WTC11 (cell line): ENCODE measurements at regions not wholly inside any gene's neighbourhood (a gene's known extent, or its start where the extent isn't known, plus 50 kb on each side); places are given as distances from the start of the nearest gene placed in this dataset.

Experiments
- ATAC-seq: fragments of 200-7000 bp; cut with Tn5 transposase; 2 replicates; pipeline ENCODE4 v1.10.0; 2021; ENCODE audit warnings: mild to moderate bottlenecking, moderate library complexity
- CTCF ChIA-PET: fragments of 300-600 bp; sonication (Branson Sonifier 250); formaldehyde crosslinking; loops from one replicate; lab custom pipeline; 2021; ENCODE audit warnings: antibody characterized with exemption; lab: Charles Lee
- POLR2A ChIA-PET: fragments of 350-600 bp; sonication (Branson Sonifier 250); formaldehyde crosslinking; loops from one replicate; lab custom pipeline; 2021; ENCODE audit warnings: antibody characterized with exemption; lab: Charles Lee
- DNase-seq: peaks from one replicate; pipeline ENCODE4 v3.0.0; 2021; ENCODE audit warnings: low spot score
- H3K27ac Mint-ChIP-seq: 2 replicates; pipeline ENCODE4 v1.8.0; 2021; ENCODE audit warnings: mixed read lengths
- H3K27me3 Mint-ChIP-seq: 2 replicates; pipeline ENCODE4 v1.8.0; 2021; ENCODE audit warnings: low read depth, mild to moderate bottlenecking, moderate library complexity, mixed read lengths
- H3K36me3 Mint-ChIP-seq: 2 replicates; pipeline ENCODE4 v1.8.0; 2021; ENCODE audit warnings: mixed read lengths
- H3K4me1 Mint-ChIP-seq: 2 replicates; pipeline ENCODE4 v1.8.0; 2022; ENCODE audit warnings: mixed read lengths
- H3K4me3 Mint-ChIP-seq: 2 replicates; pipeline ENCODE4 v1.8.0; 2021; ENCODE audit warnings: mild to moderate bottlenecking, moderate library complexity, mixed read lengths
- H3K9me3 Mint-ChIP-seq: 2 replicates; pipeline ENCODE4 v1.8.0; 2021; ENCODE audit warnings: mixed read lengths
- CBFB ChIP-seq: sonication (generic); formaldehyde crosslinking; IDR thresholded peaks from 2 replicates; pipeline ENCODE4 v1.8.1; 2022; ENCODE audit warnings: mild to moderate bottlenecking, low read depth, missing genetic modification reagents
- FOXP1 ChIP-seq: sonication (generic); formaldehyde crosslinking; IDR thresholded peaks from 2 replicates; pipeline ENCODE4 v1.8.0; 2022; ENCODE audit warnings: missing genetic modification reagents, mild to moderate bottlenecking, moderate library complexity, borderline replicate concordance
- JUN ChIP-seq: sonication (generic); formaldehyde crosslinking; IDR thresholded peaks from 2 replicates; pipeline ENCODE4 v1.8.0; 2023; ENCODE audit warnings: mild to moderate bottlenecking, missing genetic modification reagents
- MXD4 ChIP-seq: fragments of 250-450 bp; sonication (Bioruptor Pico); IDR thresholded peaks from 2 replicates; pipeline ENCODE4 v1.8.0; 2021; ENCODE audit warnings: mild to moderate bottlenecking, moderate library complexity, borderline replicate concordance
- NFATC4 ChIP-seq: fragments of 250-450 bp; sonication (Bioruptor Pico); IDR thresholded peaks from 2 replicates; pipeline ENCODE4 v1.9.0; 2021; ENCODE audit warnings: mild to moderate bottlenecking
- NFE2L1 ChIP-seq: sonication (generic); formaldehyde crosslinking; IDR thresholded peaks from 2 replicates; pipeline ENCODE4 v1.8.1; 2023; ENCODE audit warnings: missing genetic modification reagents
- NR2C2 ChIP-seq: sonication (generic); formaldehyde crosslinking; IDR thresholded peaks from 2 replicates; pipeline ENCODE4 v1.8.0; 2022; ENCODE audit warnings: mild to moderate bottlenecking, missing genetic modification reagents
- SOX15 ChIP-seq: fragments of 250-450 bp; sonication (Bioruptor Pico); IDR thresholded peaks from 2 replicates; pipeline ENCODE4 v1.9.0; 2021; ENCODE audit warnings: mild to moderate bottlenecking
- TCF7 ChIP-seq: sonication (generic); formaldehyde crosslinking; IDR thresholded peaks from 2 replicates; pipeline ENCODE4 v1.8.0; 2022; ENCODE audit warnings: mild to moderate bottlenecking, low read depth, missing genetic modification reagents, moderate library complexity
- ZBTB21 ChIP-seq: sonication (generic); formaldehyde crosslinking; IDR thresholded peaks from 2 replicates; pipeline ENCODE4 v1.8.1; 2023; ENCODE audit warnings: mild to moderate bottlenecking, missing genetic modification reagents, borderline replicate concordance
- ZNF121 ChIP-seq: sonication (generic); formaldehyde crosslinking; IDR thresholded peaks from 2 replicates; pipeline ENCODE4 v1.8.0; 2023; ENCODE audit warnings: missing genetic modification reagents
- ZNF232 ChIP-seq: sonication (generic); formaldehyde crosslinking; IDR thresholded peaks from 2 replicates; pipeline ENCODE4 v1.8.0; 2022; ENCODE audit warnings: mild to moderate bottlenecking, missing genetic modification reagents
- ZNF671 ChIP-seq: fragments of 250-450 bp; sonication (Bioruptor Pico); IDR thresholded peaks from 2 replicates; pipeline ENCODE4 v1.8.0; 2021; ENCODE audit warnings: mild to moderate bottlenecking
- TF ChIP-seq, protein P1 (sequence below): sonication (generic); formaldehyde crosslinking; IDR thresholded peaks from 2 replicates; pipeline ENCODE4 v1.8.1; 2023; ENCODE audit warnings: mild to moderate bottlenecking, moderate library complexity, missing genetic modification reagents
- TF ChIP-seq, protein P2 (sequence below): sonication (generic); formaldehyde crosslinking; IDR thresholded peaks from 2 replicates; pipeline ENCODE4 v1.8.0; 2022; ENCODE audit warnings: missing genetic modification reagents
- TF ChIP-seq, protein P3 (sequence below): fragments of 200-600 bp; IDR thresholded peaks from 2 replicates; pipeline ENCODE4 v1.8.0; 2022; ENCODE audit warnings: antibody characterized with exemption
- TF ChIP-seq, protein P4 (sequence below): sonication (generic); formaldehyde crosslinking; IDR thresholded peaks from 2 replicates; pipeline ENCODE4 v1.8.0; 2023; ENCODE audit warnings: missing genetic modification reagents, mild to moderate bottlenecking, borderline replicate concordance
- TF ChIP-seq, protein P5 (sequence below): sonication (generic); formaldehyde crosslinking; IDR thresholded peaks from 2 replicates; pipeline ENCODE4 v1.8.0; 2023; ENCODE audit warnings: mild to moderate bottlenecking, missing genetic modification reagents
- TF ChIP-seq, protein P6 (sequence below): sonication (generic); formaldehyde crosslinking; IDR thresholded peaks from 2 replicates; pipeline ENCODE4 v1.8.1; 2023; ENCODE audit warnings: mild to moderate bottlenecking, missing genetic modification reagents, moderate library complexity

DNA sequence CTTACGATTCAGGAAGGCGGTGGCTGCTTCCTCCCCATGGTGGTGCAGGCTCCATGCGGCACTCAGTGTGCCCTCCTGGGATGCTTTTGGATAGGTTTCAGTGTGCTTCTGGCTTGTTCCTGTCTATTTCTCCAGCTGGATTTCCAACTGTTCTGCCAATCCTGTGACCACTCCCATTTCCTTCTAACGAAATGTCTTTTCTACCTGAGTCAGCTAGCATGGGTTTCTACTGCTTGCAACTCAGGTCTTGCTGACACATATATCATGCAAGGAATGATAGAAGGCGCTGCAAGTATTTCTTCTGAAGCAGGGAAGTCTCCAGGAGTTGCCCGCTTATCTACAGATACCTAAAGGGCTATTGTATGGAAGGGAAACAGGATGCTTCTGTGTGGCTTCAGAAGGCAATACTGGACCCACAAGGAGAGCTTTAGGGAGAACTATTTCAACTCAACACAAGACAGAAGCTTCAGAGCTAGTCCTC, 244.4 kb downstream of the OPA1 start:
- no peak for TF ChIP-seq MXD4
- TF ChIP-seq SOX15 (CRISPR knock-in tag) = no peak
- no peak for TF ChIP-seq NFATC4 (CRISPR knock-in tag)
- TF ChIP-seq, protein P1, sequence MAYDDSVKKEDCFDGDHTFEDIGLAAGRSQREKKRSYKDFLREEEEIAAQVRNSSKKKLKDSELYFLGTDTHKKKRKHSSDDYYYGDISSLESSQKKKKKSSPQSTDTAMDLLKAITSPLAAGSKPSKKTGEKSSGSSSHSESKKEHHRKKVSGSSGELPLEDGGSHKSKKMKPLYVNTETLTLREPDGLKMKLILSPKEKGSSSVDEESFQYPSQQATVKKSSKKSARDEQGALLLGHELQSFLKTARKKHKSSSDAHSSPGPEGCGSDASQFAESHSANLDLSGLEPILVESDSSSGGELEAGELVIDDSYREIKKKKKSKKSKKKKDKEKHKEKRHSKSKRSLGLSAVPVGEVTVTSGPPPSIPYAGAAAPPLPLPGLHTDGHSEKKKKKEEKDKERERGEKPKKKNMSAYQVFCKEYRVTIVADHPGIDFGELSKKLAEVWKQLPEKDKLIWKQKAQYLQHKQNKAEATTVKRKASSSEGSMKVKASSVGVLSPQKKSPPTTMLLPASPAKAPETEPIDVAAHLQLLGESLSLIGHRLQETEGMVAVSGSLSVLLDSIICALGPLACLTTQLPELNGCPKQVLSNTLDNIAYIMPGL (CRISPR knock-in tag) = no peak
- TF ChIP-seq NFE2L1 (CRISPR knock-in tag) = no peak
- TF ChIP-seq, protein P2, sequence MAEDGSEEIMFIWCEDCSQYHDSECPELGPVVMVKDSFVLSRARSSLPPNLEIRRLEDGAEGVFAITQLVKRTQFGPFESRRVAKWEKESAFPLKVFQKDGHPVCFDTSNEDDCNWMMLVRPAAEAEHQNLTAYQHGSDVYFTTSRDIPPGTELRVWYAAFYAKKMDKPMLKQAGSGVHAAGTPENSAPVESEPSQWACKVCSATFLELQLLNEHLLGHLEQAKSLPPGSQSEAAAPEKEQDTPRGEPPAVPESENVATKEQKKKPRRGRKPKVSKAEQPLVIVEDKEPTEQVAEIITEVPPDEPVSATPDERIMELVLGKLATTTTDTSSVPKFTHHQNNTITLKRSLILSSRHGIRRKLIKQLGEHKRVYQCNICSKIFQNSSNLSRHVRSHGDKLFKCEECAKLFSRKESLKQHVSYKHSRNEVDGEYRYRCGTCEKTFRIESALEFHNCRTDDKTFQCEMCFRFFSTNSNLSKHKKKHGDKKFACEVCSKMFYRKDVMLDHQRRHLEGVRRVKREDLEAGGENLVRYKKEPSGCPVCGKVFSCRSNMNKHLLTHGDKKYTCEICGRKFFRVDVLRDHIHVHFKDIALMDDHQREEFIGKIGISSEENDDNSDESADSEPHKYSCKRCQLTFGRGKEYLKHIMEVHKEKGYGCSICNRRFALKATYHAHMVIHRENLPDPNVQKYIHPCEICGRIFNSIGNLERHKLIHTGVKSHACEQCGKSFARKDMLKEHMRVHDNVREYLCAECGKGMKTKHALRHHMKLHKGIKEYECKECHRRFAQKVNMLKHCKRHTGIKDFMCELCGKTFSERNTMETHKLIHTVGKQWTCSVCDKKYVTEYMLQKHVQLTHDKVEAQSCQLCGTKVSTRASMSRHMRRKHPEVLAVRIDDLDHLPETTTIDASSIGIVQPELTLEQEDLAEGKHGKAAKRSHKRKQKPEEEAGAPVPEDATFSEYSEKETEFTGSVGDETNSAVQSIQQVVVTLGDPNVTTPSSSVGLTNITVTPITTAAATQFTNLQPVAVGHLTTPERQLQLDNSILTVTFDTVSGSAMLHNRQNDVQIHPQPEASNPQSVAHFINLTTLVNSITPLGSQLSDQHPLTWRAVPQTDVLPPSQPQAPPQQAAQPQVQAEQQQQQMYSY (CRISPR knock-in tag) = no peak
- no peak for TF ChIP-seq JUN (CRISPR knock-in tag)
- TF ChIP-seq ZNF121 (CRISPR knock-in tag) = no peak
- TF ChIP-seq ZBTB21 (CRISPR knock-in tag) = no peak
- no peak for TF ChIP-seq ZNF671 (CRISPR knock-in tag)
- TF ChIP-seq, protein P3, sequence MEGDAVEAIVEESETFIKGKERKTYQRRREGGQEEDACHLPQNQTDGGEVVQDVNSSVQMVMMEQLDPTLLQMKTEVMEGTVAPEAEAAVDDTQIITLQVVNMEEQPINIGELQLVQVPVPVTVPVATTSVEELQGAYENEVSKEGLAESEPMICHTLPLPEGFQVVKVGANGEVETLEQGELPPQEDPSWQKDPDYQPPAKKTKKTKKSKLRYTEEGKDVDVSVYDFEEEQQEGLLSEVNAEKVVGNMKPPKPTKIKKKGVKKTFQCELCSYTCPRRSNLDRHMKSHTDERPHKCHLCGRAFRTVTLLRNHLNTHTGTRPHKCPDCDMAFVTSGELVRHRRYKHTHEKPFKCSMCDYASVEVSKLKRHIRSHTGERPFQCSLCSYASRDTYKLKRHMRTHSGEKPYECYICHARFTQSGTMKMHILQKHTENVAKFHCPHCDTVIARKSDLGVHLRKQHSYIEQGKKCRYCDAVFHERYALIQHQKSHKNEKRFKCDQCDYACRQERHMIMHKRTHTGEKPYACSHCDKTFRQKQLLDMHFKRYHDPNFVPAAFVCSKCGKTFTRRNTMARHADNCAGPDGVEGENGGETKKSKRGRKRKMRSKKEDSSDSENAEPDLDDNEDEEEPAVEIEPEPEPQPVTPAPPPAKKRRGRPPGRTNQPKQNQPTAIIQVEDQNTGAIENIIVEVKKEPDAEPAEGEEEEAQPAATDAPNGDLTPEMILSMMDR = no peak
- TF ChIP-seq CBFB (CRISPR knock-in tag) = no peak
- TF ChIP-seq, protein P4, sequence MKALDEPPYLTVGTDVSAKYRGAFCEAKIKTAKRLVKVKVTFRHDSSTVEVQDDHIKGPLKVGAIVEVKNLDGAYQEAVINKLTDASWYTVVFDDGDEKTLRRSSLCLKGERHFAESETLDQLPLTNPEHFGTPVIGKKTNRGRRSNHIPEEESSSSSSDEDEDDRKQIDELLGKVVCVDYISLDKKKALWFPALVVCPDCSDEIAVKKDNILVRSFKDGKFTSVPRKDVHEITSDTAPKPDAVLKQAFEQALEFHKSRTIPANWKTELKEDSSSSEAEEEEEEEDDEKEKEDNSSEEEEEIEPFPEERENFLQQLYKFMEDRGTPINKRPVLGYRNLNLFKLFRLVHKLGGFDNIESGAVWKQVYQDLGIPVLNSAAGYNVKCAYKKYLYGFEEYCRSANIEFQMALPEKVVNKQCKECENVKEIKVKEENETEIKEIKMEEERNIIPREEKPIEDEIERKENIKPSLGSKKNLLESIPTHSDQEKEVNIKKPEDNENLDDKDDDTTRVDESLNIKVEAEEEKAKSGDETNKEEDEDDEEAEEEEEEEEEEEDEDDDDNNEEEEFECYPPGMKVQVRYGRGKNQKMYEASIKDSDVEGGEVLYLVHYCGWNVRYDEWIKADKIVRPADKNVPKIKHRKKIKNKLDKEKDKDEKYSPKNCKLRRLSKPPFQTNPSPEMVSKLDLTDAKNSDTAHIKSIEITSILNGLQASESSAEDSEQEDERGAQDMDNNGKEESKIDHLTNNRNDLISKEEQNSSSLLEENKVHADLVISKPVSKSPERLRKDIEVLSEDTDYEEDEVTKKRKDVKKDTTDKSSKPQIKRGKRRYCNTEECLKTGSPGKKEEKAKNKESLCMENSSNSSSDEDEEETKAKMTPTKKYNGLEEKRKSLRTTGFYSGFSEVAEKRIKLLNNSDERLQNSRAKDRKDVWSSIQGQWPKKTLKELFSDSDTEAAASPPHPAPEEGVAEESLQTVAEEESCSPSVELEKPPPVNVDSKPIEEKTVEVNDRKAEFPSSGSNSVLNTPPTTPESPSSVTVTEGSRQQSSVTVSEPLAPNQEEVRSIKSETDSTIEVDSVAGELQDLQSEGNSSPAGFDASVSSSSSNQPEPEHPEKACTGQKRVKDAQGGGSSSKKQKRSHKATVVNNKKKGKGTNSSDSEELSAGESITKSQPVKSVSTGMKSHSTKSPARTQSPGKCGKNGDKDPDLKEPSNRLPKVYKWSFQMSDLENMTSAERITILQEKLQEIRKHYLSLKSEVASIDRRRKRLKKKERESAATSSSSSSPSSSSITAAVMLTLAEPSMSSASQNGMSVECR = no peak
- no peak for TF ChIP-seq TCF7 (CRISPR knock-in tag)
- no peak for TF ChIP-seq ZNF232 (CRISPR knock-in tag)
- no peak for TF ChIP-seq NR2C2 (CRISPR knock-in tag)
- TF ChIP-seq, protein P5, sequence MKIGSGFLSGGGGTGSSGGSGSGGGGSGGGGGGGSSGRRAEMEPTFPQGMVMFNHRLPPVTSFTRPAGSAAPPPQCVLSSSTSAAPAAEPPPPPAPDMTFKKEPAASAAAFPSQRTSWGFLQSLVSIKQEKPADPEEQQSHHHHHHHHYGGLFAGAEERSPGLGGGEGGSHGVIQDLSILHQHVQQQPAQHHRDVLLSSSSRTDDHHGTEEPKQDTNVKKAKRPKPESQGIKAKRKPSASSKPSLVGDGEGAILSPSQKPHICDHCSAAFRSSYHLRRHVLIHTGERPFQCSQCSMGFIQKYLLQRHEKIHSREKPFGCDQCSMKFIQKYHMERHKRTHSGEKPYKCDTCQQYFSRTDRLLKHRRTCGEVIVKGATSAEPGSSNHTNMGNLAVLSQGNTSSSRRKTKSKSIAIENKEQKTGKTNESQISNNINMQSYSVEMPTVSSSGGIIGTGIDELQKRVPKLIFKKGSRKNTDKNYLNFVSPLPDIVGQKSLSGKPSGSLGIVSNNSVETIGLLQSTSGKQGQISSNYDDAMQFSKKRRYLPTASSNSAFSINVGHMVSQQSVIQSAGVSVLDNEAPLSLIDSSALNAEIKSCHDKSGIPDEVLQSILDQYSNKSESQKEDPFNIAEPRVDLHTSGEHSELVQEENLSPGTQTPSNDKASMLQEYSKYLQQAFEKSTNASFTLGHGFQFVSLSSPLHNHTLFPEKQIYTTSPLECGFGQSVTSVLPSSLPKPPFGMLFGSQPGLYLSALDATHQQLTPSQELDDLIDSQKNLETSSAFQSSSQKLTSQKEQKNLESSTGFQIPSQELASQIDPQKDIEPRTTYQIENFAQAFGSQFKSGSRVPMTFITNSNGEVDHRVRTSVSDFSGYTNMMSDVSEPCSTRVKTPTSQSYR = no peak
- TF ChIP-seq, protein P6, sequence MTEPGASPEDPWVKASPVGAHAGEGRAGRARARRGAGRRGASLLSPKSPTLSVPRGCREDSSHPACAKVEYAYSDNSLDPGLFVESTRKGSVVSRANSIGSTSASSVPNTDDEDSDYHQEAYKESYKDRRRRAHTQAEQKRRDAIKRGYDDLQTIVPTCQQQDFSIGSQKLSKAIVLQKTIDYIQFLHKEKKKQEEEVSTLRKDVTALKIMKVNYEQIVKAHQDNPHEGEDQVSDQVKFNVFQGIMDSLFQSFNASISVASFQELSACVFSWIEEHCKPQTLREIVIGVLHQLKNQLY = no peak
- TF ChIP-seq FOXP1 (CRISPR knock-in tag) = no peak
- Mint-ChIP-seq H3K36me3 (no peaks in the 10 kb centered on the region), H3K27me3 (peaks cover 5% of the 10 kb centered on the region), H3K4me3 (no peak overlapping the region), H3K9me3 (no peaks in the 10 kb centered on the region), H3K4me1 (peaks cover 4% of the 10 kb centered on the region), H3K27ac (no peak overlapping the region)
- ATAC-seq (no peak), DNase-seq (no peak)
- ChIA-PET POLR2A (no interaction called here), CTCF (no interaction called here)
